Endothelial cell of hepatic sinusoid (primary cell): ENCODE measurements at regions not wholly inside any gene's neighbourhood (a gene's known extent, or its start where the extent isn't known, plus 50 kb on each side); places are given as distances from the start of the nearest gene placed in this dataset.
"Not testable (repeated sequence)": the region's sequence is repeated elsewhere in the genome, so short reads cannot be mapped to it uniquely, and the experiment has no call there.

Experiments used
- in situ Hi-C: cut with HindIII; loops from 2 replicates; pipeline ENCODE4 v1.10.0; 2017; ENCODE audit warnings: low sequenced_read_pairs

GRCh38 chr5:14954616-14955343, 83.2 kb upstream of the ANKH start:
- in situ Hi-C loops: no loop called here

GRCh38 chr5:14954216-14954615, 82.6 kb upstream of the ANKH start:
- in situ Hi-C loops: no loop called here

- in situ Hi-C loops: no loop called here
Observed at GRCh38 chr5:14953075-14953607, 81.6 kb upstream of the ANKH start.

GRCh38 chr5:14948383-14948782, 76.8 kb upstream of the ANKH start:
- in situ Hi-C loops: no loop called here

- in situ Hi-C loops: no loop called here
Observed at GRCh38 chr5:14946815-14947620, 75.4 kb upstream of the ANKH start.

GRCh38 chr5:14945450-14945849, 73.9 kb upstream of the ANKH start:
- in situ Hi-C loops: no loop called here

GRCh38 chr5:14944996-14945395, 73.4 kb upstream of the ANKH start:
- in situ Hi-C loops: no loop called here

- in situ Hi-C loops: no loop called here
Observed at GRCh38 chr5:14944350-14944739, 72.8 kb upstream of the ANKH start.

GRCh38 chr5:14942212-14942611, 70.6 kb upstream of the ANKH start:
- in situ Hi-C loops: no loop called here

GRCh38 chr5:14937254-14937653, 65.7 kb upstream of the ANKH start:
- in situ Hi-C loops: no loop called here

- in situ Hi-C loops: no loop called here
Observed at GRCh38 chr5:14936588-14936987, 65.0 kb upstream of the ANKH start.

GRCh38 chr5:14935341-14935740, 63.8 kb upstream of the ANKH start:
- in situ Hi-C loops: no loop called here

GRCh38 chr5:14932902-14933469, 61.4 kb upstream of the ANKH start:
- in situ Hi-C loops: no loop called here

- in situ Hi-C loops: no loop called here
Observed at GRCh38 chr5:14930486-14930885, 58.9 kb upstream of the ANKH start.

GRCh38 chr5:14929293-14930065, 57.9 kb upstream of the ANKH start:
- in situ Hi-C loops: no loop called here

- in situ Hi-C loops: no loop called here
Observed at GRCh38 chr5:14928661-14929060, 57.1 kb upstream of the ANKH start.

GRCh38 chr5:14925326-14925725, 53.7 kb upstream of the ANKH start:
- in situ Hi-C loops: no loop called here

- in situ Hi-C loops: not testable (repeated sequence)
Observed at GRCh38 chr5:14922952-14923351, 51.4 kb upstream of the ANKH start.

- in situ Hi-C loops: no loop called here
Observed at GRCh38 chr5:14922456-14922855, 50.9 kb upstream of the ANKH start.
